SK-N-SH treated with all-trans-retinoic acid at 6 μM for 48 hours (cell line): ENCODE measurements at regions not wholly inside any gene's neighbourhood (a gene's known extent, or its start where the extent isn't known, plus 50 kb on each side); places are given as distances from the start of the nearest gene placed in this dataset.

Experiments
- ATAC-seq: fragments of 200-7000 bp; cut with Tn5 transposase; 3 replicates; pipeline ENCODE4 v1.9.1; 2020; ENCODE audit warnings: mild to moderate bottlenecking, moderate library complexity
- ARNTL ChIP-seq: fragments of 450-650 bp; formaldehyde crosslinking; IDR thresholded peaks from 2 replicates; pipeline ENCODE4 v1.5.0; 2020; ENCODE audit warnings: low read depth, mild to moderate bottlenecking, moderate library complexity, borderline replicate concordance
- BACH2 ChIP-seq: fragments of 250-450 bp; sonication (Bioruptor Pico); IDR thresholded peaks from 2 replicates; pipeline ENCODE4 v1.9.0; 2021; ENCODE audit warnings: mild to moderate bottlenecking, borderline replicate concordance
- CSDC2 ChIP-seq: fragments of 250-450 bp; sonication (Bioruptor Pico); IDR thresholded peaks from 2 replicates; pipeline ENCODE4 v1.5.0; 2020; ENCODE audit warnings: mild to moderate bottlenecking, moderate library complexity
- ESRRG ChIP-seq: fragments of 250-450 bp; sonication (Bioruptor Pico); IDR thresholded peaks from 2 replicates; pipeline ENCODE4 v1.6.1; 2021; ENCODE audit warnings: mild to moderate bottlenecking
- GLIS3 ChIP-seq: fragments of 250-450 bp; sonication (Bioruptor Pico); IDR thresholded peaks from 2 replicates; pipeline ENCODE4 v1.5.0; 2020; ENCODE audit warnings: mild to moderate bottlenecking, moderate library complexity
- ISL1 ChIP-seq: fragments of 250-450 bp; sonication (Bioruptor Pico); IDR thresholded peaks from 2 replicates; pipeline ENCODE4 v2.1.2; 2022; ENCODE audit warnings: mild to moderate bottlenecking, moderate library complexity
- OSR1 ChIP-seq: fragments of 250-450 bp; sonication (Bioruptor Pico); IDR thresholded peaks from 2 replicates; pipeline ENCODE4 v1.8.0; 2022; ENCODE audit warnings: moderate library complexity, mild to moderate bottlenecking, inconsistent platforms
- PPARA ChIP-seq: fragments of 250-450 bp; sonication (Bioruptor Pico); IDR thresholded peaks from 2 replicates; pipeline ENCODE4 v1.5.0; 2020; ENCODE audit warnings: mild to moderate bottlenecking, borderline replicate concordance
- RARB ChIP-seq: fragments of 250-450 bp; sonication (Bioruptor Pico); IDR thresholded peaks from 2 replicates; pipeline ENCODE4 v1.8.0; 2021; ENCODE audit warnings: mild to moderate bottlenecking, moderate library complexity
- SNAI2 ChIP-seq: fragments of 250-450 bp; sonication (Bioruptor Pico); IDR thresholded peaks from 2 replicates; pipeline ENCODE4 v1.5.0; 2020; ENCODE audit warnings: mild to moderate bottlenecking, moderate library complexity
- TCF4 ChIP-seq: fragments of 250-450 bp; sonication (Bioruptor Pico); IDR thresholded peaks from 2 replicates; pipeline ENCODE4 v1.8.0; 2021; ENCODE audit warnings: mild to moderate bottlenecking, moderate library complexity, borderline replicate concordance
- TOX ChIP-seq: fragments of 250-450 bp; sonication (Bioruptor Pico); IDR thresholded peaks from 2 replicates; pipeline ENCODE4 v1.8.0; 2021; ENCODE audit warnings: mild to moderate bottlenecking, moderate library complexity, borderline replicate concordance
- ZC3H10 ChIP-seq: fragments of 250-450 bp; sonication (Bioruptor Pico); IDR thresholded peaks from 2 replicates; pipeline ENCODE4 v1.5.1; 2021; ENCODE audit warnings: mild to moderate bottlenecking, moderate library complexity
- ZFP30 ChIP-seq: fragments of 450-650 bp; formaldehyde crosslinking; IDR thresholded peaks from 2 replicates; pipeline ENCODE4 v1.5.0; 2022; ENCODE audit warnings: mild to moderate bottlenecking, moderate library complexity
- ZNF565 ChIP-seq: fragments of 450-650 bp; formaldehyde crosslinking; conservative IDR thresholded peaks from 2 replicates; pipeline ENCODE4 v1.5.0; 2020; ENCODE audit warnings: low read depth, mild to moderate bottlenecking, moderate library complexity
- ZNF70 ChIP-seq: fragments of 450-650 bp; formaldehyde crosslinking; IDR thresholded peaks from 2 replicates; pipeline ENCODE4 v1.5.0; 2020; ENCODE audit warnings: mild to moderate bottlenecking, moderate library complexity
- ZNF8 ChIP-seq: fragments of 450-650 bp; formaldehyde crosslinking; IDR thresholded peaks from 2 replicates; pipeline ENCODE4 v1.5.0; 2020; ENCODE audit warnings: mild to moderate bottlenecking, moderate library complexity
- TF ChIP-seq, protein P1 (sequence below): fragments of 250-450 bp; sonication (Bioruptor Pico); IDR thresholded peaks from 2 replicates; pipeline ENCODE4 v1.5.0; 2020; ENCODE audit warnings: mild to moderate bottlenecking, moderate library complexity
- TF ChIP-seq, protein P2 (sequence below): fragments of 250-450 bp; sonication (Bioruptor Pico); IDR thresholded peaks from 2 replicates; pipeline ENCODE4 v1.5.1; 2020; ENCODE audit warnings: low read depth, mild to moderate bottlenecking, moderate library complexity
- TF ChIP-seq, protein P3 (sequence below): fragments of 250-450 bp; sonication (Bioruptor Pico); IDR thresholded peaks from 2 replicates; pipeline ENCODE4 v1.8.0; 2021; ENCODE audit warnings: low read depth, mild to moderate bottlenecking, moderate library complexity, borderline replicate concordance
- TF ChIP-seq, protein P4 (sequence below): fragments of 250-450 bp; sonication (Bioruptor Pico); IDR thresholded peaks from 2 replicates; pipeline ENCODE4 v1.5.1; 2021; ENCODE audit warnings: mild to moderate bottlenecking, moderate library complexity
- TF ChIP-seq, protein P5 (sequence below): fragments of 250-450 bp; sonication (Bioruptor Pico); IDR thresholded peaks from 2 replicates; pipeline ENCODE4 v1.8.0; 2020; ENCODE audit warnings: mild to moderate bottlenecking, moderate library complexity, borderline replicate concordance

DNA sequence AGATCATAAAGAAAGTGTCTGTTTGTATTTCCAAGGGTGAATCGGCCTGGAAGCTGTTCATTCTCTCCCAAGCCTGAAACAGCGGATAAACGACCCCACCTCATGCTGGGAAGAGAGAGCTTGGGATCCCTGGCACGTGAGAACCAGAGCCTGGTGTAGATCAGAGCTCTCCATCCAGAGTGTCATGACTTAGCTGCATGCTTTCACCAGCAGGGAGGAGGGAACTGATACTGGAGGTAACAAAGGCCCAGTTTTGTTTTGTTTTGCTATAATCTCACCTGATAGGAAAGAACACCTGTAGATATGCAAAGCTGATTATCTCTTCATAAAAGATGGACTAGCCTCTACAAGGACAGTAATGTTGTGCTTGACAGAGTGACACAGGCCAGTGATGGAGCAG lies 236.6 kb downstream of the POM121L12 start:
- no peak for ATAC-seq
- TF ChIP-seq SNAI2 (no peak), ZNF8 (CRISPR knock-in tag) (no peak), TCF4 (CRISPR knock-in tag) (no peak), ARNTL (CRISPR knock-in tag) (no peak), ZFP30 (CRISPR knock-in tag) (no peak), BACH2 (CRISPR knock-in tag) (no peak), ISL1 (no peak), PPARA (CRISPR knock-in tag) (no peak)
- TF ChIP-seq, protein P1, sequence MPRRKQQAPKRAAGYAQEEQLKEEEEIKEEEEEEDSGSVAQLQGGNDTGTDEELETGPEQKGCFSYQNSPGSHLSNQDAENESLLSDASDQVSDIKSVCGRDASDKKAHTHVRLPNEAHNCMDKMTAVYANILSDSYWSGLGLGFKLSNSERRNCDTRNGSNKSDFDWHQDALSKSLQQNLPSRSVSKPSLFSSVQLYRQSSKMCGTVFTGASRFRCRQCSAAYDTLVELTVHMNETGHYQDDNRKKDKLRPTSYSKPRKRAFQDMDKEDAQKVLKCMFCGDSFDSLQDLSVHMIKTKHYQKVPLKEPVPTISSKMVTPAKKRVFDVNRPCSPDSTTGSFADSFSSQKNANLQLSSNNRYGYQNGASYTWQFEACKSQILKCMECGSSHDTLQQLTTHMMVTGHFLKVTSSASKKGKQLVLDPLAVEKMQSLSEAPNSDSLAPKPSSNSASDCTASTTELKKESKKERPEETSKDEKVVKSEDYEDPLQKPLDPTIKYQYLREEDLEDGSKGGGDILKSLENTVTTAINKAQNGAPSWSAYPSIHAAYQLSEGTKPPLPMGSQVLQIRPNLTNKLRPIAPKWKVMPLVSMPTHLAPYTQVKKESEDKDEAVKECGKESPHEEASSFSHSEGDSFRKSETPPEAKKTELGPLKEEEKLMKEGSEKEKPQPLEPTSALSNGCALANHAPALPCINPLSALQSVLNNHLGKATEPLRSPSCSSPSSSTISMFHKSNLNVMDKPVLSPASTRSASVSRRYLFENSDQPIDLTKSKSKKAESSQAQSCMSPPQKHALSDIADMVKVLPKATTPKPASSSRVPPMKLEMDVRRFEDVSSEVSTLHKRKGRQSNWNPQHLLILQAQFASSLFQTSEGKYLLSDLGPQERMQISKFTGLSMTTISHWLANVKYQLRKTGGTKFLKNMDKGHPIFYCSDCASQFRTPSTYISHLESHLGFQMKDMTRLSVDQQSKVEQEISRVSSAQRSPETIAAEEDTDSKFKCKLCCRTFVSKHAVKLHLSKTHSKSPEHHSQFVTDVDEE (CRISPR knock-in tag): no peak
- TF ChIP-seq, protein P2, sequence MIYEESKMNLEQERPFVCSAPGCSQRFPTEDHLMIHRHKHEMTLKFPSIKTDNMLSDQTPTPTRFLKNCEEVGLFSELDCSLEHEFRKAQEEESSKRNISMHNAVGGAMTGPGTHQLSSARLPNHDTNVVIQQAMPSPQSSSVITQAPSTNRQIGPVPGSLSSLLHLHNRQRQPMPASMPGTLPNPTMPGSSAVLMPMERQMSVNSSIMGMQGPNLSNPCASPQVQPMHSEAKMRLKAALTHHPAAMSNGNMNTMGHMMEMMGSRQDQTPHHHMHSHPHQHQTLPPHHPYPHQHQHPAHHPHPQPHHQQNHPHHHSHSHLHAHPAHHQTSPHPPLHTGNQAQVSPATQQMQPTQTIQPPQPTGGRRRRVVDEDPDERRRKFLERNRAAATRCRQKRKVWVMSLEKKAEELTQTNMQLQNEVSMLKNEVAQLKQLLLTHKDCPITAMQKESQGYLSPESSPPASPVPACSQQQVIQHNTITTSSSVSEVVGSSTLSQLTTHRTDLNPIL: no peak
- TF ChIP-seq, all 23 proteins: peak for 0

DNA sequence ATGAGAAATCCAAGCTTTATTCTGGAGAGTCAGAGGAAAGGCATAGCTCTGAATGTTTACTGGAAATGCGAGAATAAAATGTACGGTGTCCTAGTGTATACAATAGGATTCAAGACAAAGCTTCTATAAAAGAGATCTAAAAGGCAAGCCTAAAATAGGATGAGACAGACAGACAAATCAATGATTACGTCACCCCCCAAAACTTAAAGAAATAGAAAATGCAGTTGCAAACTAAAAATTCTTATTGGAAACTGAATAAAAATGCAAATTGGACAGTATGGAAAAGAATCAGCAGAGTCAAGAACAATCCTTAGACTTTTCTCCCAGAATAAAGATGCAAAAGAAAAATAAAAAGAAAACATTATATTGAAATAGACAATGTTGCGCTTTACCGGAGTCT lies 245.9 kb downstream of the POM121L12 start:
- no peak for ATAC-seq

More for the DNA sequence above, 245.9 kb downstream of the POM121L12 start:
- TF ChIP-seq, protein P2: no peak
- TF ChIP-seq ZC3H10 (no peak), SNAI2 (no peak), ISL1 (no peak), CSDC2 (no peak), OSR1 (no peak), TCF4 (CRISPR knock-in tag) (no peak), GLIS3 (no peak), PPARA (CRISPR knock-in tag) (no peak), ESRRG (CRISPR knock-in tag) (no peak), ZNF565 (CRISPR knock-in tag) (no peak), TOX (CRISPR knock-in tag) (no peak), RARB (CRISPR knock-in tag) (no peak), ZNF70 (CRISPR knock-in tag) (no peak)
- TF ChIP-seq, protein P3, sequence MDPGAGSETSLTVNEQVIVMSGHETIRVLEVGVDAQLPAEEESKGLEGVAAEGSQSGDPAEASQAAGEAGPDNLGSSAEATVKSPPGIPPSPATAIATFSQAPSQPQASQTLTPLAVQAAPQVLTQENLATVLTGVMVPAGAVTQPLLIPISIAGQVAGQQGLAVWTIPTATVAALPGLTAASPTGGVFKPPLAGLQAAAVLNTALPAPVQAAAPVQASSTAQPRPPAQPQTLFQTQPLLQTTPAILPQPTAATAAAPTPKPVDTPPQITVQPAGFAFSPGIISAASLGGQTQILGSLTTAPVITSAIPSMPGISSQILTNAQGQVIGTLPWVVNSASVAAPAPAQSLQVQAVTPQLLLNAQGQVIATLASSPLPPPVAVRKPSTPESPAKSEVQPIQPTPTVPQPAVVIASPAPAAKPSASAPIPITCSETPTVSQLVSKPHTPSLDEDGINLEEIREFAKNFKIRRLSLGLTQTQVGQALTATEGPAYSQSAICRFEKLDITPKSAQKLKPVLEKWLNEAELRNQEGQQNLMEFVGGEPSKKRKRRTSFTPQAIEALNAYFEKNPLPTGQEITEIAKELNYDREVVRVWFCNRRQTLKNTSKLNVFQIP: no peak
- TF ChIP-seq, protein P4, sequence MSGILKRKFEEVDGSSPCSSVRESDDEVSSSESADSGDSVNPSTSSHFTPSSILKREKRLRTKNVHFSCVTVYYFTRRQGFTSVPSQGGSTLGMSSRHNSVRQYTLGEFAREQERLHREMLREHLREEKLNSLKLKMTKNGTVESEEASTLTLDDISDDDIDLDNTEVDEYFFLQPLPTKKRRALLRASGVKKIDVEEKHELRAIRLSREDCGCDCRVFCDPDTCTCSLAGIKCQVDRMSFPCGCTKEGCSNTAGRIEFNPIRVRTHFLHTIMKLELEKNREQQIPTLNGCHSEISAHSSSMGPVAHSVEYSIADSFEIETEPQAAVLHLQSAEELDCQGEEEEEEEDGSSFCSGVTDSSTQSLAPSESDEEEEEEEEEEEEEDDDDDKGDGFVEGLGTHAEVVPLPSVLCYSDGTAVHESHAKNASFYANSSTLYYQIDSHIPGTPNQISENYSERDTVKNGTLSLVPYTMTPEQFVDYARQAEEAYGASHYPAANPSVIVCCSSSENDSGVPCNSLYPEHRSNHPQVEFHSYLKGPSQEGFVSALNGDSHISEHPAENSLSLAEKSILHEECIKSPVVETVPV (CRISPR knock-in tag): no peak
- TF ChIP-seq, protein P5, sequence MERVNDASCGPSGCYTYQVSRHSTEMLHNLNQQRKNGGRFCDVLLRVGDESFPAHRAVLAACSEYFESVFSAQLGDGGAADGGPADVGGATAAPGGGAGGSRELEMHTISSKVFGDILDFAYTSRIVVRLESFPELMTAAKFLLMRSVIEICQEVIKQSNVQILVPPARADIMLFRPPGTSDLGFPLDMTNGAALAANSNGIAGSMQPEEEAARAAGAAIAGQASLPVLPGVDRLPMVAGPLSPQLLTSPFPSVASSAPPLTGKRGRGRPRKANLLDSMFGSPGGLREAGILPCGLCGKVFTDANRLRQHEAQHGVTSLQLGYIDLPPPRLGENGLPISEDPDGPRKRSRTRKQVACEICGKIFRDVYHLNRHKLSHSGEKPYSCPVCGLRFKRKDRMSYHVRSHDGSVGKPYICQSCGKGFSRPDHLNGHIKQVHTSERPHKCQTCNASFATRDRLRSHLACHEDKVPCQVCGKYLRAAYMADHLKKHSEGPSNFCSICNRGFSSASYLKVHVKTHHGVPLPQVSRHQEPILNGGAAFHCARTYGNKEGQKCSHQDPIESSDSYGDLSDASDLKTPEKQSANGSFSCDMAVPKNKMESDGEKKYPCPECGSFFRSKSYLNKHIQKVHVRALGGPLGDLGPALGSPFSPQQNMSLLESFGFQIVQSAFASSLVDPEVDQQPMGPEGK: no peak
- TF ChIP-seq, protein P1 (CRISPR knock-in tag): no peak
- TF ChIP-seq, all 23 proteins: peak for 0
